T-helper 17 cell (primary cell): ENCODE measurements at regions not wholly inside any gene's neighbourhood (a gene's known extent, or its start where the extent isn't known, plus 50 kb on each side); places are given as distances from the start of the nearest gene placed in this dataset.

ENCODE experiments used
- ATAC-seq: fragments of 150-1000 bp; cut with Tn5 transposase; 2 replicates; pipeline ENCODE4 v1.10.0; 2021; ENCODE audit warnings: mild to moderate bottlenecking, moderate library complexity
- DNase-seq, 3 donors: peaks; one replicate each; pipeline versions ENCODE4 v3.0.0 to v3.0.0-alpha.2; 2020 to 2021
- H3K9me3 ChIP-seq: one replicate; pipeline ENCODE4 v1.7.0; 2013; ENCODE audit warnings: low read length, mild to moderate bottlenecking; ENCODE audit not compliant: control insufficient read depth, poor library complexity, severe bottlenecking
- H3K27ac Mint-ChIP-seq: one replicate; pipeline ENCODE4 v1.8.0; 2022; ENCODE audit warnings: mild to moderate bottlenecking, moderate library complexity, mixed read lengths
- H3K27me3 Mint-ChIP-seq: one replicate; pipeline ENCODE4 v1.8.0; 2022; ENCODE audit warnings: mixed read lengths
- H3K36me3 Mint-ChIP-seq: one replicate; pipeline ENCODE4 v1.8.0; 2022; ENCODE audit warnings: low read depth, mixed read lengths
- H3K4me1 Mint-ChIP-seq: one replicate; pipeline ENCODE4 v1.8.0; 2022; ENCODE audit warnings: mild to moderate bottlenecking, mixed read lengths
- H3K4me3 Mint-ChIP-seq: one replicate; pipeline ENCODE4 v1.8.0; 2022; ENCODE audit warnings: mild to moderate bottlenecking, moderate library complexity, mixed read lengths

- ATAC-seq (no peak), DNase-seq (no peak)
- no peaks in the 10 kb centered on the region for H3K9me3 ChIP-seq
- no peak overlapping the region for H3K27ac Mint-ChIP-seq
- H3K36me3 Mint-ChIP-seq: peaks cover 2% of the 10 kb centered on the region
- peaks cover 2% of the 10 kb centered on the region for H3K4me1 Mint-ChIP-seq
- no peak overlapping the region for H3K4me3 Mint-ChIP-seq
- no peaks in the 10 kb centered on the region for H3K27me3 Mint-ChIP-seq
These were observed 486.0 kb downstream of the FLRT2 start for GRCh38 chr14:86015941-86016340.

- no peak for ATAC-seq
- DNase-seq: no peak
- H3K9me3 ChIP-seq: no peaks in the 10 kb centered on the region
- Mint-ChIP-seq H3K36me3 (peaks cover 2% of the 10 kb centered on the region), H3K4me3 (no peak overlapping the region), H3K27me3 (no peaks in the 10 kb centered on the region), H3K4me1 (peaks cover 2% of the 10 kb centered on the region), H3K27ac (no peak overlapping the region)
These were observed 485.6 kb downstream of the FLRT2 start for GRCh38 chr14:86015511-86015910.

- Mint-ChIP-seq H3K4me3 (no peak overlapping the region), H3K4me1 (peaks cover 2% of the 10 kb centered on the region), H3K27ac (no peak overlapping the region), H3K36me3 (no peaks in the 10 kb centered on the region), H3K27me3 (no peaks in the 10 kb centered on the region)
- no peak for DNase-seq
- no peaks in the 10 kb centered on the region for H3K9me3 ChIP-seq
- ATAC-seq: no peak
These were observed 483.7 kb downstream of the FLRT2 start for GRCh38 chr14:86013641-86014040.

GRCh38 chr14:86012461-86012860 lies 482.5 kb downstream of the FLRT2 start:
- ATAC-seq (no peak), DNase-seq (no peak)
- peaks cover 2% of the 10 kb centered on the region for H3K4me1 Mint-ChIP-seq
- H3K9me3 ChIP-seq: no peaks in the 10 kb centered on the region
- no peak overlapping the region for H3K27ac Mint-ChIP-seq
- H3K27me3 Mint-ChIP-seq: no peaks in the 10 kb centered on the region
- H3K4me3 Mint-ChIP-seq: no peak overlapping the region
- H3K36me3 Mint-ChIP-seq: no peaks in the 10 kb centered on the region

GRCh38 chr14:86003998-86004397 lies 474.1 kb downstream of the FLRT2 start:
- no peaks in the 10 kb centered on the region for H3K9me3 ChIP-seq
- ATAC-seq (no peak), DNase-seq (no peak)
- no peak overlapping the region for H3K27ac Mint-ChIP-seq
- H3K4me3 Mint-ChIP-seq: no peak overlapping the region
- no peaks in the 10 kb centered on the region for H3K36me3 Mint-ChIP-seq
- no peaks in the 10 kb centered on the region for H3K27me3 Mint-ChIP-seq
- H3K4me1 Mint-ChIP-seq: peaks cover 2% of the 10 kb centered on the region

- DNase-seq: no peak
- ATAC-seq: no peak
- Mint-ChIP-seq H3K27ac (no peak overlapping the region), H3K36me3 (peaks cover 2% of the 10 kb centered on the region), H3K4me3 (no peak overlapping the region), H3K27me3 (no peaks in the 10 kb centered on the region), H3K4me1 (peaks cover 6% of the 10 kb centered on the region)
- H3K9me3 ChIP-seq: no peaks in the 10 kb centered on the region
These were observed 466.6 kb downstream of the FLRT2 start for GRCh38 chr14:85996551-85996950.

GRCh38 chr14:85991156-85991555 lies 461.2 kb downstream of the FLRT2 start:
- H3K4me3 Mint-ChIP-seq: no peak overlapping the region
- ATAC-seq (no peak), DNase-seq (no peak)
- H3K4me1 Mint-ChIP-seq: peaks cover 2% of the 10 kb centered on the region
- no peaks in the 10 kb centered on the region for H3K9me3 ChIP-seq
- peaks cover 2% of the 10 kb centered on the region for H3K36me3 Mint-ChIP-seq
- no peak overlapping the region for H3K27ac Mint-ChIP-seq
- no peaks in the 10 kb centered on the region for H3K27me3 Mint-ChIP-seq

GRCh38 chr14:85987907-85988306 lies 458.0 kb downstream of the FLRT2 start:
- ATAC-seq (no peak), DNase-seq (no peak)
- H3K27ac Mint-ChIP-seq: no peak overlapping the region
- no peaks in the 10 kb centered on the region for H3K27me3 Mint-ChIP-seq
- no peaks in the 10 kb centered on the region for H3K9me3 ChIP-seq
- H3K36me3 Mint-ChIP-seq: peaks cover 2% of the 10 kb centered on the region
- no peak overlapping the region for H3K4me3 Mint-ChIP-seq
- no peaks in the 10 kb centered on the region for H3K4me1 Mint-ChIP-seq

- no peak for DNase-seq
These were observed 457.3 kb downstream of the FLRT2 start for GRCh38 chr14:85987292-85987691.

GRCh38 chr14:85978582-85979250 lies 448.8 kb downstream of the FLRT2 start:
- Mint-ChIP-seq H3K27ac (no peak overlapping the region), H3K27me3 (no peaks in the 10 kb centered on the region), H3K36me3 (peaks cover under 1% of the 10 kb centered on the region), H3K4me3 (no peak overlapping the region), H3K4me1 (no peaks in the 10 kb centered on the region)
- DNase-seq: no peak
- ATAC-seq: no peak
- no peaks in the 10 kb centered on the region for H3K9me3 ChIP-seq

More at GRCh38 chr14:85987292-85987691, 457.3 kb downstream of the FLRT2 start:
- peaks cover 2% of the 10 kb centered on the region for H3K36me3 Mint-ChIP-seq
- H3K27ac Mint-ChIP-seq: no peak overlapping the region
- no peaks in the 10 kb centered on the region for H3K9me3 ChIP-seq
- ATAC-seq: no peak
- H3K27me3 Mint-ChIP-seq: no peaks in the 10 kb centered on the region
- H3K4me1 Mint-ChIP-seq: no peaks in the 10 kb centered on the region
- H3K4me3 Mint-ChIP-seq: no peak overlapping the region

- H3K27ac Mint-ChIP-seq: no peak overlapping the region
These were observed 444.7 kb downstream of the FLRT2 start for GRCh38 chr14:85974602-85975001.

GRCh38 chr14:85963486-85963885 lies 433.5 kb downstream of the FLRT2 start:
- DNase-seq (no peak), ATAC-seq (no peak)
- Mint-ChIP-seq H3K4me3 (no peak overlapping the region), H3K27me3 (no peaks in the 10 kb centered on the region), H3K36me3 (no peaks in the 10 kb centered on the region), H3K27ac (no peak overlapping the region), H3K4me1 (peaks cover 6% of the 10 kb centered on the region)
- H3K9me3 ChIP-seq: no peaks in the 10 kb centered on the region

More at GRCh38 chr14:85974602-85975001, 444.7 kb downstream of the FLRT2 start:
- DNase-seq: no peak
- no peaks in the 10 kb centered on the region for H3K4me1 Mint-ChIP-seq
- H3K27me3 Mint-ChIP-seq: no peaks in the 10 kb centered on the region
- peaks cover 3% of the 10 kb centered on the region for H3K36me3 Mint-ChIP-seq
- ATAC-seq: no peak
- no peaks in the 10 kb centered on the region for H3K9me3 ChIP-seq
- H3K4me3 Mint-ChIP-seq: no peak overlapping the region

- ATAC-seq (no peak), DNase-seq (no peak)
- H3K4me1 Mint-ChIP-seq: peaks cover 6% of the 10 kb centered on the region
- H3K27me3 Mint-ChIP-seq: no peaks in the 10 kb centered on the region
- no peaks in the 10 kb centered on the region for H3K36me3 Mint-ChIP-seq
- H3K4me3 Mint-ChIP-seq: no peak overlapping the region
- H3K27ac Mint-ChIP-seq: no peak overlapping the region
- H3K9me3 ChIP-seq: no peaks in the 10 kb centered on the region
These were observed 430.8 kb downstream of the FLRT2 start for GRCh38 chr14:85960756-85961155.

GRCh38 chr14:85959063-85959462 lies 429.1 kb downstream of the FLRT2 start:
- Mint-ChIP-seq H3K4me3 (no peak overlapping the region), H3K27ac (no peak overlapping the region), H3K27me3 (no peaks in the 10 kb centered on the region), H3K36me3 (no peaks in the 10 kb centered on the region), H3K4me1 (peaks cover 7% of the 10 kb centered on the region)
- H3K9me3 ChIP-seq: no peaks in the 10 kb centered on the region
- ATAC-seq (no peak), DNase-seq (no peak)
